HAP-1 (cell line): ENCODE measurements at regions not wholly inside any gene's neighbourhood (a gene's known extent, or its start where the extent isn't known, plus 50 kb on each side); places are given as distances from the start of the nearest gene placed in this dataset.
"Not testable (repeated sequence)": the region's sequence is repeated elsewhere in the genome, so short reads cannot be mapped to it uniquely, and the experiment has no call there.

Experiments used
- DNase-seq, 2 experiments: peaks; one replicate each; pipeline ENCODE4 v3.0.0-alpha.2; 2016 to 2020; ENCODE audit warnings: low spot score in 2 of 2
- H3K27me3 ChIP-seq: fragments of 250-450 bp; sonication (Bioruptor Pico); 2 replicates; pipeline ENCODE4 v1.5.1; 2020; ENCODE audit warnings: low read depth, mild to moderate bottlenecking, moderate library complexity
- H3K36me3 ChIP-seq: fragments of 250-450 bp; sonication (Bioruptor Pico); replicated peaks from 2 replicates; pipeline ENCODE4 v1.5.1; 2020; ENCODE audit warnings: mild to moderate bottlenecking
- H3K4me1 ChIP-seq: fragments of 250-450 bp; sonication (Bioruptor Pico); 2 replicates; pipeline ENCODE4 v1.5.1; 2020; ENCODE audit warnings: mild to moderate bottlenecking
- H3K4me3 ChIP-seq: fragments of 250-450 bp; sonication (Bioruptor Pico); 2 replicates; pipeline ENCODE4 v1.5.1; 2020; ENCODE audit warnings: mild to moderate bottlenecking, moderate library complexity
- H3K9me3 ChIP-seq: fragments of 250-450 bp; sonication (Bioruptor Pico); 2 replicates; pipeline ENCODE4 v1.5.1; 2020; ENCODE audit warnings: mild to moderate bottlenecking, moderate library complexity
- in situ Hi-C: fragments of 300-500 bp; cut with MboI; formaldehyde crosslinking; loops from 3 replicates; pipeline ENCODE4 v1.14.3; 2020; ENCODE audit warnings: low sequenced_read_pairs, inconsistent platforms, mixed read lengths

DNA sequence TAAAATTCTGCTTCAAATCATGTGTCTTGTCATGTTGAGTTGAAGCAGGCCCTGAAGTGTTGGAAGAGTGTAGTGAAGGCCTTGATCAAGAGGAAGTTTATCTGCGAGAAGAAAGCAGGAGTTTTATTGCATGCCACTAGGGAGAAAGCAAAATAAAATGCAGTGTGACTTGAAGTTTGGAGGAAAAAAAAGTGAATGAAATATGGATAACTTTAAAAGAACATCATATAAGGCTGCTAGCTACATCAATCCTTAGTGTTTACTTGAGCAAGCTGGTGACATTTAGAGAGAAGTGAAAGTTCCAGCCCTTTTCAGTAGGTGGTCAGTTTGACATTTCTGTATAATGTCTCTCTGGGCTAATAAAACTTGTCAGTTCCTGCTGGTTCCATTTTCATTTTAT is 841.1 kb downstream of the TMTC2 start:
- in situ Hi-C loops, result no loop called here

DNA sequence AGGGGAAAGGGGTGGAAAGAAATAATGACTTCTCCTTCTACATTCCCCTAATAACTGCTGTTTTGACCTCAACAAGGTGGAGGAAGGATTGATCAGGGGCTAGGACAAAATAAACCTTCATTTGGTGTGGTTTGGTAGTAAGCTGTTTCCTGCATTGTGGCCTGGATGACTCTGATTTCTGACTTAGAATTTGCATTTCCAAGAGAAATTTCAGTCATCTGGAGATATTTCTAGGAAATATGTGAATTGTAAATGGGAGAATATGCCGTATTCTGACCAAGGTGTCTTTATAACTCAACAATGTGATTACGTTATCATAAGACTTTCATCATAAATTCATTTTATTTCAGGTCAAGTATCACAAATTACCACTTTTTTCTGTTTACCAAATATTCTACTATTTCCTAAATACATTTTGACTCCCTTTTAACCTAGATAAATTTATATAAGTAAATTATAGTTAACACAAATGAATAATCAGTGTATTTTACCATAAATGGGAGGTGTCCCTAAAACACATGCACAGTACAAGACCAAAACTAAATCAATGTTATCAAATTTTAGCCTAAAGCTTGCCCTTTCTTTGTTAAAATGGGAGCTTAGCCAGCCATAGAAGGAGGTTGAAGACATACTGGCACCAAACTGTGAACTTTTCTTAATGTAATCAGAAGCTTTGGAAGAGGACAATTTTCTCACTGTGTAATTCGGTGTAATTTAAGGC is 828.8 kb downstream of the TMTC2 start:
- Histone ChIP-seq H3K36me3 (no peaks in the 10 kb centered on the region), H3K9me3 (no peaks in the 10 kb centered on the region), H3K4me1 (no peaks in the 10 kb centered on the region), H3K27me3 (no peaks in the 10 kb centered on the region), H3K4me3 (no peak overlapping the region)
- in situ Hi-C loops, result no loop called here
- no peak for DNase-seq

More for the DNA sequence above, 841.1 kb downstream of the TMTC2 start:
- no peak overlapping the region for H3K4me3 ChIP-seq
- H3K9me3 ChIP-seq, result no peaks in the 10 kb centered on the region
- H3K36me3 ChIP-seq, result no peaks in the 10 kb centered on the region
- H3K27me3 ChIP-seq, result no peaks in the 10 kb centered on the region
- no peak for DNase-seq
- H3K4me1 ChIP-seq, result no peaks in the 10 kb centered on the region

DNA sequence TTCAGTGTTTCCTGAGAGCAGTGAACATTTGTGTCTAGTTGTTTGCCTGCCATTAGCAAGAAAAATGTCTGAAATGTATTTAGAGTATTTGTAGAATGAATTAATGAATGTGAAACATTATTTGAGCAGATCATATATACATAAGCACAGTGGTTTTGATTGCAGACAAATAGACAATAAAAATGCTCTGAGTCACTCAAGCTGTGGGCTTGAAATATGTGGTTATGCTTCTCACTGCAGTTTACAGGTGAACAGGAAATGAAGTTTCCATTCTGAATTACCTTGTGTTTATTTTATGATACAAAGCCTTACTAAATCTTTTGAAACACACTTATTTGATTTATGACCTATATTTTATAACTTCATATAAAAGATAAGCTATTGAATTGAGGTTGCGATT is 827.7 kb downstream of the TMTC2 start:
- Histone ChIP-seq H3K27me3 (no peaks in the 10 kb centered on the region), H3K4me3 (no peak overlapping the region), H3K9me3 (no peaks in the 10 kb centered on the region), H3K4me1 (no peaks in the 10 kb centered on the region), H3K36me3 (no peaks in the 10 kb centered on the region)
- in situ Hi-C loops, result no loop called here
- DNase-seq, result no peak

DNA sequence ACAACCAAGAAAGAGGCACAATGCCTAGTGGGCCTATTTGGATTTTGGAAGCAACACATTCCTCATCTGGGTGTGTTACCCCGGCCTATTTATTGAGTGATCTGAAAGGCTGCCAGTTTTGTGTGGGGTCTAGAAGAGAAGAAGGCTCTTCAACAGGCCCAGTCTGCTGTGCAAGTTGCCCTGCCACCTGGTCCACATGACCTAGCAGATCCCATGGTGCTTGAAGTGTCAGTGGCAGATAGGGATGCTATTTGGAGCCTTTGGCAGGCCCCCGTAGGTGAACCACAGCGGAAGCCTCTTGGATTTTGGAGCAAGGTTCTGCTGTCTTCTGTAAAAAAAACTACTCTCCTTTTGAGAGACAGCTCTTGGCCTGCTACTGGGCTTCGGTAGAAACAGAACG is 820.1 kb downstream of the TMTC2 start:
- in situ Hi-C loops, result no loop called here
- no peak for DNase-seq
- Histone ChIP-seq H3K4me3 (no peak overlapping the region), H3K27me3 (no peaks in the 10 kb centered on the region), H3K36me3 (no peaks in the 10 kb centered on the region), H3K9me3 (no peaks in the 10 kb centered on the region), H3K4me1 (no peaks in the 10 kb centered on the region)

DNA sequence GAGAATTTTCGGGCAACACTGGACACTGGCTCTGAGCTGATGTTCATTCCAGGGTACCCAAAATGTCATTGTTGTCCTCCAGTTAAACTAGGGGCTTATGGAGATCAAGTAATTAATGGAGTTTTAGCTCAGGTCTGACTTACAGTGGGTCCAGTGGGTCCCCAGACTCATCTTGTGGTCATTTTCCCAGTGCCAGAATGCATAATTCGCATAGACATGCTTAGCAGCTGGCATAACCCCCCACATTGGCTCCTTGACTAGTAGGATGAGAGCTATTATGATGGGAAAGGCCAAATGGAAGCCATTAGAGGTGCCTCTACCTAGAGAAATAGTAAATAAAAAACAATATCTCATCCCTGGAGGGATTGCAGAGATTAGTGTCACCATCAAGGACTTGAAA is 818.9 kb downstream of the TMTC2 start:
- Histone ChIP-seq H3K36me3 (no peaks in the 10 kb centered on the region), H3K27me3 (no peaks in the 10 kb centered on the region), H3K4me1 (no peaks in the 10 kb centered on the region), H3K9me3 (no peaks in the 10 kb centered on the region), H3K4me3 (no peak overlapping the region)
- DNase-seq, result no peak
- in situ Hi-C loops, result no loop called here

DNA sequence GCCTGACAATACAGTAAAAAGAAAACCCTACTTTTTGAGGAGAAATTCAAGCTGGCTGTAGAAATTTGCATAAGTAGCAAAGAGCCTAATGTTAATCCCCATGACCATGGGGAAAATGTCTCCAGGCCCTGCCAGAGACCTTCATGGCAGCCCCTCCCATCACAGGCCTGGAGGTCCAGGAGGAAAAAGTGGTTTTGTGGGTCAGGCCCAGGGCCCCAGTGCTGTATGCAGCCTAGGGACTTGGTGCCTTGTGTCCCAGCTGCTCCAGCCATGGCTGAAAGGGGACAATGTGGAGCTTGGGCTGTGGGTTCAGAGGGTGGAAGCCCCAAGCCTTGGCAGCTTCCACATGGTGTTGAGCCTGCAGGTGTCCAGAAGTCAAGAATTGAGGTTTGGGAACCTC is 813.2 kb downstream of the TMTC2 start:
- H3K4me1 ChIP-seq, H3K9me3 ChIP-seq, in situ Hi-C loops, H3K36me3 ChIP-seq, DNase-seq, H3K4me3 ChIP-seq, H3K27me3 ChIP-seq: not testable (repeated sequence)

DNA sequence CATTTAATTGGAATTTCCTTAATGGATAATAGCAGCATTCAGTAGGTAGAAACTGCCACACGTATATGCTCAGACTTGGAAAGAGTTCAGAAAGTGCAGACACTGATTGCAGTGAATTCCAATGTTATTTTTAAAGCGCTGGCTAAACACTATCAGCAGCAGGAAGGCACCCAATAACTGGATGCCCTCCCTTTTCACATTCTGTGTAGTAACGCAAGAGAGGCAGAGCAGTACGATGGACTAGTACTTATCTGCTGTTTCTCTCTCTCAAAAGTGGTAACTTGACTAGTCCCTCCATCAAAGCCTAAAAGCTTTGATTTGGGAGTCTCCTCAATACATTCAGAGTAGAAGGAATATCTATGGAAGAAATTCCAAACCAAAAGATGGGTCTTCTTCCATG is 791.0 kb downstream of the TMTC2 start:
- DNase-seq, result no peak
- no peaks in the 10 kb centered on the region for H3K36me3 ChIP-seq
- no peaks in the 10 kb centered on the region for H3K4me1 ChIP-seq
- no peaks in the 10 kb centered on the region for H3K9me3 ChIP-seq
- in situ Hi-C loops, result no loop called here
- no peak overlapping the region for H3K4me3 ChIP-seq
- H3K27me3 ChIP-seq, result no peaks in the 10 kb centered on the region

DNA sequence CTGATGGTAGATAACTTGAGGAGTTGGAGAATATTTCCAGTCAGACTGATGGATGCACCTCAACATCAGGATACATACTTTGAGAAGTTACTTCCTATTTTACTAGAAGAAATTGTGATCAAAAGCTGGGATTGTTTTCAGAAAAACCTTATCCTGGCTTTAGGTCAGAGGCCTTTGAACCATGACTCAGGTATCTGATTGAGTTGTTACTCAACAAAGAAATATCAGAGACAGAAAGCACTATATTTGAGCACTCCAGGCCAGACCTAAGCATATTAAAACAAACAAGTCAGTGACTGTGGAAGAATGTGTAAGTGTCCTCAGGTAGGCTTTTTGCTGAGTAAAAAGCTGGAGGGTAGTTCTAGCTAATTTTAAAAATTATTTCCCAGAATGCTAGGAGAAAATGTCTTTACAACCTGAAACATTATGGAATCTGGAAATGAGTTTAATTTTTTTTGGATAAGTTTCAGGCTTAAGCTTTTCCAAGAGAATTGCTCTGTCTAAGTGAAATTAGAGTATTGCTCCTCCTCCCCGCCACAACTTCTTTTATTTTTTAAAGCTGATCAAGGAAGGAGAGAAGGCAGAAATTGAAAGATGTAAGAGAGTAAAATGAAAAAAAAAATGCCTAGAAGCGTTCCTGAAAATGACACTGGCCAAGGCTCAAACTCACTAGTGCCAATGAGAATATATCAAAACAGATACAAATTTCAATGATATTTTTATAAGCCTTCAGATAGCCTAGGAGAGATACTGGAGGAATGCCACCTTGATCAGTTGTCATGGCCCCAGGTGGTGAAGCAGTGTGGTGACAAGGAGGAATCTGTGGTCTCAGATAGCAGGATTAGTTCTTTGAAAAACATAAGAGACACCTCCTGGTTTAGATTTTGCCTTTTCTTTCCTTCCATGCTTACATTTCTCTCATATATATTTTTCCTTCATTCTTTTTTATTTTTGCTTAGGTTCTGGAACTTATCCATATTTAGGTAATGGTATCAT is 790.3 kb downstream of the TMTC2 start:
- DNase-seq, result no peak
- no peaks in the 10 kb centered on the region for H3K36me3 ChIP-seq
- in situ Hi-C loops, result no loop called here
- no peaks in the 10 kb centered on the region for H3K9me3 ChIP-seq
- H3K27me3 ChIP-seq, result no peaks in the 10 kb centered on the region
- H3K4me1 ChIP-seq, result no peaks in the 10 kb centered on the region
- H3K4me3 ChIP-seq, result no peak overlapping the region

DNA sequence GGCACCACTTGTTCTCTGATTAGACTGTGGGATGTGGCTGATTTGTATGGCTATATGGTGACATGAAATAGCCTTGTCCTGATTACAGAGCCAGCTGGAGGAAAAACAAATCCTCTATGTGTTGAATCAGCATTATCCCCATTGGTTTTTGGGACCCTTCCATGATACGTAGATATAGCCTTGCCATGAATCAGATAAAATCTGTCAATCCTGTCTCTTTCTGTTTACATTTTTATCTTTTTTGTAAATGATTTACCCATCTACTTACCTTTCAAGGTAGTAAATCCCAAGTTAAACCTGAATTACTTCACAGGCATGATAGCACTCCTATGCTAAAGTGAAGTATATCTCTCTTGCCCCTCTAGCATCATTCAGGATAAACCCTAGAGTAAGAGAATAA is 789.3 kb downstream of the TMTC2 start:
- Histone ChIP-seq H3K9me3 (no peaks in the 10 kb centered on the region), H3K4me1 (no peaks in the 10 kb centered on the region), H3K4me3 (no peak overlapping the region), H3K27me3 (no peaks in the 10 kb centered on the region), H3K36me3 (no peaks in the 10 kb centered on the region)
- DNase-seq, result no peak
- in situ Hi-C loops, result no loop called here

DNA sequence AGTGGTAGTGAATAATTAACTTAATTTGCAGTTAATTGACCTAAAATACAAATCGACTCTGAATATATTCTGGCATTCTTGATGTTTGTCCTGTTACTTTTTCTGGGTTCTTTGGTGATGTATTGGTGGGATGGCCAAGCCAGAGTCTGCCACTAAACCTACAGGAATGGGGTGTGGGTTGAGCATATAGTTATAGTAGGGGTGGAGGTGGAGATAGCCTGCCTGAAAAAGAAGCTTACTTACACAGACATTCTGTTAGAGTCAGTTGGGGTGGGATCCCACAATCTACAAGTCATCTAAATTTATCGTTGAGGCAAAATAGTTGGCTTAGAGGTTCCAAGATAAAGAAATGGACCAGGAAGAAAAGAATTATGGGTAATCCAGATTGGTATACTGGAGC is 787.7 kb downstream of the TMTC2 start:
- H3K9me3 ChIP-seq, result no peaks in the 10 kb centered on the region
- no peak for DNase-seq
- no peak overlapping the region for H3K4me3 ChIP-seq
- in situ Hi-C loops, result no loop called here
- H3K36me3 ChIP-seq, result no peaks in the 10 kb centered on the region
- no peaks in the 10 kb centered on the region for H3K4me1 ChIP-seq
- no peaks in the 10 kb centered on the region for H3K27me3 ChIP-seq

DNA sequence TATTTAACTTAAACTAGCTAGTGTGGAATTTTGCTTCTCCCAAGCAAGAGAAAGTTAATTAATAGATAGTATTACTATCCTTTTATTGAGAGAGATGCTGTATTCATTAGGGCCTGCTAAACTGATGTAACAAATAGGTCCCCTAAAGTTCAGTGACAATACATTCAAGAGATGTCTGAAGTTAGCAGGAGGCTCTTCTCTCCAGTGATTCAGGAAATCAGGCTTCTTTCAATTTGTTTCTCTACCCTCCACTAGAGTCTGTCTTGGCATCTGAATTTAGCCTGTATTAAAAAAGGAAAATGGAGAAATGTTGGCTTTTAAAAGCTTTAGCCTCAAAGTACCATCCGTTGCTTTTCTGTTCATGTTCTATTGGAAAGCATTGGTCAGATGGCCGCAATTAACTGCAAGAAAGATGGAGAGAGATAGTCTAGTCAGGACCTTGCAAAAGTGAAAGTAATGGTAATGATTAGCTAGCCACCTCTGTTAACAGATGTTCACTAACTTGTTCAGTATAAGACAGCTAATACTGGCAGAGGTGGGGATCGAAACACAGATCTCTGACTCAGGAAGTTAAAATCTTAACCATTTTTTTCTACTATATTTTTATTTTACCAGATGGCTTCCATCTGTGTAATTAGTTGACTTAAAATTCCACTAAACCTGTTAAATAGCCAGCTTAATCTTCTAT is 786.8 kb downstream of the TMTC2 start:
- in situ Hi-C loops, result no loop called here

DNA sequence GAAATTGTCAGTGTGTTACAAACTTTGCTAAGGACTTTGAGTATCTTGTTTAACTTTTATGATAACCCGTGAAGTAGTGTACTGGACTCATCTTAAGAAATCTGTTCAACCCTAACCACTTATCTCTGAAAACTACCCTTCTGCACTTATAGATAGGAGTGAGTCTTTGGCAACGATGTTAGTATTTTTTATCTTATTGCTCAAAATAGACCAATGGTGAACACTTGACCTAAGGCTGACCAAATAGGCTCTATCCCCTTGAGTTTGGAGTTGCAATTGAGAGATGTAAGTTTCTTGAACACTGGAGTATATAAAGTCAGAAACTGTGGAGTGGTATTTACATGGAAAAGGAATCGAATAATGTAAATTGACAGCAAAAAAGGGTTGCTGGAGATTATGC is 786.1 kb downstream of the TMTC2 start:
- Histone ChIP-seq H3K27me3 (no peaks in the 10 kb centered on the region), H3K4me3 (no peak overlapping the region), H3K9me3 (no peaks in the 10 kb centered on the region), H3K4me1 (no peaks in the 10 kb centered on the region), H3K36me3 (no peaks in the 10 kb centered on the region)
- no peak for DNase-seq
- in situ Hi-C loops, result no loop called here

More for the DNA sequence above, 786.8 kb downstream of the TMTC2 start:
- DNase-seq, result no peak
- Histone ChIP-seq H3K4me3 (no peak overlapping the region), H3K4me1 (no peaks in the 10 kb centered on the region), H3K36me3 (no peaks in the 10 kb centered on the region), H3K27me3 (no peaks in the 10 kb centered on the region), H3K9me3 (no peaks in the 10 kb centered on the region)

DNA sequence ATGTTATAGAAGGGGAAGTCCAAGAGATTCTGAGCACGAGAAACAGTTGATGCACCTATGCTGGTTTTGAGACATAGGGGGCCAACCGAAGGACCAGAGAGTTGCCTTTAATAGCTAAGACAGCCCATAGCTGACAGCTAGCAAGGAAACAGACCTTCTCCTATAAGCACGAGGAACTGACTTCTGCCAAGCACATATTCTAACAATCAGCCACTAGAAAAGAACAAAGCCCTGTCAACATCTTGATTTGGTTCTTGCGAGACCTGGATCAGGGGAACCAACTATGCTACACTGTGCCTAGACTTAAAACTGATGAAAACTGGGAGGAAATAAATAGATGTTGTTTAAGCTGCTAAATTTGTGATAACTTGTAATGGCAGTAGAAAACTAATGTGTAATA is 785.6 kb downstream of the TMTC2 start:
- H3K9me3 ChIP-seq, result no peaks in the 10 kb centered on the region
- no peaks in the 10 kb centered on the region for H3K4me1 ChIP-seq
- no peak overlapping the region for H3K4me3 ChIP-seq
- no peaks in the 10 kb centered on the region for H3K27me3 ChIP-seq
- no peaks in the 10 kb centered on the region for H3K36me3 ChIP-seq
- DNase-seq, result no peak
- in situ Hi-C loops, result no loop called here

DNA sequence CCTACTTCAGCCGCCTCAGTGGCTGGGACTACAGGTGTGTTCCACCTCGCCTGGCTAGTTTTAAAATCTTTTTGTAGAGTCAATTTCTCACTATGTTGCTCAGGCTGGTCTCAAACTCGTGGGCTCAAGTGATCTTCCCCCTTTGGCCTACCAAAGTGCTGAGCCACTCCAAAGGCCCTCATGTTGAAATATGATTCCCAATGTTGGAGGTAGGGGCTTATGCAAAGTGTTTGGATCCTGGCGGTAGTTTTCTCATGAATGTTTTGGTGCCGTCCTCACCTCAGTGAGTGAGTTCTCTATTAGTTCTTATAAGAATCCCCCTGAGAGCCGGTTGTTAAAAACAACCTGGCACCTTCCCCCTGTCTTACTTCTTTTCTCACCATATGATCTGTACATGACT is 784.6 kb downstream of the TMTC2 start:
- DNase-seq, result no peak
- H3K4me3 ChIP-seq, result no peak overlapping the region
- H3K27me3 ChIP-seq, result no peaks in the 10 kb centered on the region
- in situ Hi-C loops, result no loop called here
- no peaks in the 10 kb centered on the region for H3K36me3 ChIP-seq
- H3K9me3 ChIP-seq, result no peaks in the 10 kb centered on the region
- H3K4me1 ChIP-seq, result no peaks in the 10 kb centered on the region
